ENCODE measurements at regions not wholly inside any gene's neighbourhood (a gene's known extent, or its start where the extent isn't known, plus 50 kb on each side); places are given as distances from the start of the nearest gene placed in this dataset.

DNA sequence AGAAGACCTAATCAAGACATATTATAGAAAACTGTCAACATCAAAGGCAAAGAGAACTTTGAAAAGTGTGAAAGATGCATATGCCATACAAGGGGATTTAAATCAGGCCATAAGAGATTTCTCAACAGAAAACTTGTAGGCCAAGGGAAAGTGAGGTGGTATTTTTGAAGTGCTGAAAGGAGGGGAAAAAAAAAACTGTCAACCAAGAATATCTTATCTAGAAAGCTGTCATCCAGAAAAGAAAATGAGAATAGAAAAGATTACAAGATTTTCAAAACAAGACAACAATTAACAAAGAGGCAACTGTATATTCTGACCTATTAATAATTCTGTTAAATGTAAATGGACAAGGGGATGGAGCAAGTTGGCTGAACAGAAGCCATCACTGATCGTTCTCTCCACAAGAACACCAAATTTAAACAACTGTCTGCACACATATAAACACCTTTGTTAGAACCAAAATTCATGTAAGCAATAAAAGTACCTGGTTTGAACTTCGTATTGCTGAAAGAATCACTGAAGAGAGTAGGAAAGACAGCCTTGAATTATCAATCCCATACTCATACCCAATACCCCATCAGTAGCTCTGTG is 880.1 kb upstream of the PCDH9 start:
- H4K20me1 ChIP-seq (ENCODE audit: insufficient read depth, low read length), result no peaks in the 10 kb centered on the region
- no peaks in the 10 kb centered on the region for H3F3A ChIP-seq (ENCODE audit: insufficient read depth, low read length)
- H3K9ac ChIP-seq (ENCODE audit: low read length), result no peak overlapping the region
- TF ChIP-seq EZH2phosphoT487 (IDR thresholded peaks at IDR 0.05; ENCODE audit: low read length) (no peak), EZH2 (optimal IDR thresholded peaks at IDR 0.05; ENCODE audit: low read depth, low read length) (no peak)
- TF ChIP-seq, protein P1, sequence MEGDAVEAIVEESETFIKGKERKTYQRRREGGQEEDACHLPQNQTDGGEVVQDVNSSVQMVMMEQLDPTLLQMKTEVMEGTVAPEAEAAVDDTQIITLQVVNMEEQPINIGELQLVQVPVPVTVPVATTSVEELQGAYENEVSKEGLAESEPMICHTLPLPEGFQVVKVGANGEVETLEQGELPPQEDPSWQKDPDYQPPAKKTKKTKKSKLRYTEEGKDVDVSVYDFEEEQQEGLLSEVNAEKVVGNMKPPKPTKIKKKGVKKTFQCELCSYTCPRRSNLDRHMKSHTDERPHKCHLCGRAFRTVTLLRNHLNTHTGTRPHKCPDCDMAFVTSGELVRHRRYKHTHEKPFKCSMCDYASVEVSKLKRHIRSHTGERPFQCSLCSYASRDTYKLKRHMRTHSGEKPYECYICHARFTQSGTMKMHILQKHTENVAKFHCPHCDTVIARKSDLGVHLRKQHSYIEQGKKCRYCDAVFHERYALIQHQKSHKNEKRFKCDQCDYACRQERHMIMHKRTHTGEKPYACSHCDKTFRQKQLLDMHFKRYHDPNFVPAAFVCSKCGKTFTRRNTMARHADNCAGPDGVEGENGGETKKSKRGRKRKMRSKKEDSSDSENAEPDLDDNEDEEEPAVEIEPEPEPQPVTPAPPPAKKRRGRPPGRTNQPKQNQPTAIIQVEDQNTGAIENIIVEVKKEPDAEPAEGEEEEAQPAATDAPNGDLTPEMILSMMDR (IDR thresholded peaks at IDR 0.05; ENCODE audit: low read length), result no peak
- H3K9me2 ChIP-seq (replicated peaks; ENCODE audit: insufficient read depth, low read length), result no peaks in the 10 kb centered on the region
- no peak overlapping the region for H3K27ac ChIP-seq (ENCODE audit: low read length)
- H3K27me3 ChIP-seq (replicated peaks; ENCODE audit: insufficient read depth, low read length), result no peaks in the 10 kb centered on the region
- no peaks in the 10 kb centered on the region for H3K36me3 ChIP-seq (replicated peaks; ENCODE audit: insufficient read depth, low read length)
- no peaks in the 10 kb centered on the region for H3K9me3 ChIP-seq (replicated peaks; ENCODE audit: insufficient read depth, low read length)
- no peak for DNase-seq
- H2AFZ ChIP-seq (ENCODE audit: low read length), result no peak overlapping the region
- H3K4me2 ChIP-seq (ENCODE audit: low read depth, low read length), result no peak overlapping the region
- no peaks in the 10 kb centered on the region for H3K79me2 ChIP-seq (ENCODE audit: low read length)
- H3K4me1 ChIP-seq (ENCODE audit: low read length), result no peaks in the 10 kb centered on the region
- no peak overlapping the region for H3K4me3 ChIP-seq (ENCODE audit: low read length)

DNA sequence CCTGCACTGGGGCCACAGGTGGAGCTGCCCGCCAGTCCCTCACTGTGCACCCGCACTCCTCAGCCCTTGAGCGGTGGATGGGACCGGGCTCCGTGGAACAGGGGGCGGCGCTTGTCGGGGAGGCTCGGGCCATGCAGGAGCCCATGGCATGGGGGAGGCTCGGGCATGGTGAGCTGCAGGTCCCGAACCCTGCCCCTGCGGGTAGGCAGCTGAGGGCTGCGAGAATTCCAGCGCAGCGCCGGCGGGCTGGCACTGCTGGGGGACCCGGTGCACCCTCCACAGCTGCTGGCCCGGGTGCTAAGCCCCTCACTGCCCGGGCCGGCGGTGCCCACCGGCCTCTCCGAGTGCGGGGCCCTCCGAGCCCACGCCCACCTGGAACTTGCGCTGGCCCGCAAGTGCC is 877.5 kb upstream of the PCDH9 start:
- H3K27me3 ChIP-seq (replicated peaks; ENCODE audit: insufficient read depth, low read length), result no peaks in the 10 kb centered on the region
- H3K9ac ChIP-seq (ENCODE audit: low read length), result no peak overlapping the region
- no peak overlapping the region for H3K27ac ChIP-seq (ENCODE audit: low read length)
- H3K9me3 ChIP-seq (replicated peaks; ENCODE audit: insufficient read depth, low read length), result no peaks in the 10 kb centered on the region
- no peaks in the 10 kb centered on the region for H3K9me2 ChIP-seq (replicated peaks; ENCODE audit: insufficient read depth, low read length)
- no peaks in the 10 kb centered on the region for H3K79me2 ChIP-seq (ENCODE audit: low read length)
- TF ChIP-seq, protein P1 (IDR thresholded peaks at IDR 0.05; ENCODE audit: low read length), result no peak
- TF ChIP-seq EZH2phosphoT487 (IDR thresholded peaks at IDR 0.05; ENCODE audit: low read length), result no peak
- no peak for TF ChIP-seq EZH2 (optimal IDR thresholded peaks at IDR 0.05; ENCODE audit: low read depth, low read length)
- H2AFZ ChIP-seq (ENCODE audit: low read length), result no peak overlapping the region
- H4K20me1 ChIP-seq (ENCODE audit: insufficient read depth, low read length), result no peaks in the 10 kb centered on the region
- H3K36me3 ChIP-seq (replicated peaks; ENCODE audit: insufficient read depth, low read length), result no peaks in the 10 kb centered on the region
- no peaks in the 10 kb centered on the region for H3K4me1 ChIP-seq (ENCODE audit: low read length)
- H3F3A ChIP-seq (ENCODE audit: insufficient read depth, low read length), result no peaks in the 10 kb centered on the region
- no peak overlapping the region for H3K4me2 ChIP-seq (ENCODE audit: low read depth, low read length)
- no peak overlapping the region for H3K4me3 ChIP-seq (ENCODE audit: low read length)
- no peak for DNase-seq

DNA sequence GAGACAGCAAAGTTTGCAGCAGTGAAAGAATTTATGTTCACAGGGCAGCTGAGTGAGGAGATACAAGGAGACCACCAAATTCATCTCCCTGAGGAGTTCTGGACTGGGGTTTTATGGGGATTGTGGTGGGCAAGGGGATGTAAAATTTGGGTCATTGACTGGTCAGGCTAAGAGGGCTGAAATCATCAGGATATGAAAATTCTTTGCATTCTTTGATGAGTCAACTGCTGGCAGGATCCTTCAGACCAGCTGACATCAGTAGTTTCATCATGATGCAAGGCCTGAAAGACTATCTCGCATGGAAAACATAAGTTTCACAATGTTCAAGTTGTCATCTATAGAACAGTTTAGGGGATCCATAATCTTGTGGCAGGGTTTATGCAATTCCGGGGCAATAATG is 869.5 kb upstream of the PCDH9 start:
- Histone ChIP-seq H3K27ac (ENCODE audit: low read length) (no peak overlapping the region), H3K9me2 (replicated peaks; ENCODE audit: insufficient read depth, low read length) (no peaks in the 10 kb centered on the region), H4K20me1 (ENCODE audit: insufficient read depth, low read length) (no peaks in the 10 kb centered on the region), H3K4me3 (ENCODE audit: low read length) (no peak overlapping the region), H3K9me3 (replicated peaks; ENCODE audit: insufficient read depth, low read length) (no peaks in the 10 kb centered on the region), H3K4me1 (ENCODE audit: low read length) (no peaks in the 10 kb centered on the region), H2AFZ (ENCODE audit: low read length) (no peak overlapping the region), H3K27me3 (replicated peaks; ENCODE audit: insufficient read depth, low read length) (no peaks in the 10 kb centered on the region), H3K9ac (ENCODE audit: low read length) (no peak overlapping the region), H3K36me3 (replicated peaks; ENCODE audit: insufficient read depth, low read length) (no peaks in the 10 kb centered on the region), H3F3A (ENCODE audit: insufficient read depth, low read length) (no peaks in the 10 kb centered on the region), H3K4me2 (ENCODE audit: low read depth, low read length) (no peak overlapping the region), H3K79me2 (ENCODE audit: low read length) (no peaks in the 10 kb centered on the region)
- TF ChIP-seq, protein P1 (IDR thresholded peaks at IDR 0.05; ENCODE audit: low read length), result no peak
- TF ChIP-seq EZH2phosphoT487 (IDR thresholded peaks at IDR 0.05; ENCODE audit: low read length) (no peak), EZH2 (optimal IDR thresholded peaks at IDR 0.05; ENCODE audit: low read depth, low read length) (no peak)
- no peak for DNase-seq
